Suppressor macrophage (primary cell): ENCODE measurements at regions not wholly inside any gene's neighbourhood (a gene's known extent, or its start where the extent isn't known, plus 50 kb on each side); places are given as distances from the start of the nearest gene placed in this dataset.

Source experiments
- DNase-seq, 4 experiments: peaks; one replicate each; pipeline ENCODE4 v3.0.0-alpha.2; 2020 to 2022

GRCh38 chr5:50964746-50965653 is 298.6 kb downstream of the PARP8 start:
- DNase-seq, result no peak

- DNase-seq, result no peak
Observed at GRCh38 chr5:50965654-50966375, 299.4 kb downstream of the PARP8 start.

GRCh38 chr5:50967009-50967562 is 300.6 kb downstream of the PARP8 start:
- DNase-seq, result no peak

- peak; percentile 12 to 53 (median 44) for DNase-seq
Observed at GRCh38 chr5:50967563-50968355, 301.3 kb downstream of the PARP8 start.

- no peak for DNase-seq
Observed at GRCh38 chr5:50968356-50969149, 302.1 kb downstream of the PARP8 start.

GRCh38 chr5:50969151-50970031 is 303.0 kb downstream of the PARP8 start:
- peak in 1 of 4 experiments; percentile 10 for DNase-seq

- no peak for DNase-seq
Observed at GRCh38 chr5:50975840-50976239, 309.4 kb downstream of the PARP8 start.

- DNase-seq, result no peak
Observed at GRCh38 chr5:50978924-50979323, 312.5 kb downstream of the PARP8 start.

GRCh38 chr5:50984640-50985039 is 318.2 kb downstream of the PARP8 start:
- DNase-seq, result no peak

GRCh38 chr5:50990296-50990924 is 324.0 kb downstream of the PARP8 start:
- no peak for DNase-seq

- DNase-seq, result no peak
Observed at GRCh38 chr5:50995285-50995942, 329.0 kb downstream of the PARP8 start.

- no peak for DNase-seq
Observed at GRCh38 chr5:51001227-51001923, 334.9 kb downstream of the PARP8 start.

GRCh38 chr5:51002368-51002767 is 335.9 kb downstream of the PARP8 start:
- DNase-seq, result no peak

- no peak for DNase-seq
Observed at GRCh38 chr5:51013036-51013435, 346.6 kb downstream of the PARP8 start.

GRCh38 chr5:51018423-51018822 is 352.0 kb downstream of the PARP8 start:
- DNase-seq, result no peak

GRCh38 chr5:51024263-51024662 is 357.8 kb downstream of the PARP8 start:
- no peak for DNase-seq

GRCh38 chr5:51027271-51027670 is 356.0 kb upstream of the ISL1 start:
- DNase-seq, result no peak

GRCh38 chr5:51028394-51028793 is 354.9 kb upstream of the ISL1 start:
- no peak for DNase-seq

- no peak for DNase-seq
Observed at GRCh38 chr5:51033215-51033614, 350.0 kb upstream of the ISL1 start.
